Hematopoietic multipotent progenitor cell treated with erythropoietin and hydrocortisone succinate and interleukin-3 and kit ligand, for 8 days (in vitro differentiated cells): ENCODE measurements at regions not wholly inside any gene's neighbourhood (a gene's known extent, or its start where the extent isn't known, plus 50 kb on each side); places are given as distances from the start of the nearest gene placed in this dataset.

Experiments
- DNase-seq: peaks from one replicate; pipeline ENCODE4 v3.0.0-alpha.2; 2015

DNA sequence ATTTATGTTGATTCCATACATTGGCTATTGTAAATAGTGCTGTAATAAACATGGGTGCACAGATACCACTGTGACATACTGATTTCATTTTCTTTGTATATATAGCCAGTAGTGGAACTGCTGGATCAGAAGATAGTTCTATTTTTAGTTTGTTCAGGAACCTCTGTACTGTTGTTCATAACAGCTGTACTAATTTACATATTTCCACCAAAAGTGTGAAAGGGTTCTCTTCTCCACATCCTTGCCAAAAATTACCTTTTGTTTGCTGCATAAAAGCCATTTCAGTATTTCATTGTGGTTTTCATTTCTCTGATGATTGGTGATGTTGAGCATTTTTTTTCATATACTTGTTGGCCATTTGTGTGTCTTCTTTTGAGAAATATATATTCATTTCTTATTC is 1962.1 kb downstream of the PCDH9 start:
- no peak for DNase-seq

- DNase-seq: no peak
These were observed 1964.1 kb downstream of the PCDH9 start for GRCh38 chr13:65265988-65266387.

GRCh38 chr13:65264066-65264465 is 1966.1 kb downstream of the PCDH9 start:
- no peak for DNase-seq

DNA sequence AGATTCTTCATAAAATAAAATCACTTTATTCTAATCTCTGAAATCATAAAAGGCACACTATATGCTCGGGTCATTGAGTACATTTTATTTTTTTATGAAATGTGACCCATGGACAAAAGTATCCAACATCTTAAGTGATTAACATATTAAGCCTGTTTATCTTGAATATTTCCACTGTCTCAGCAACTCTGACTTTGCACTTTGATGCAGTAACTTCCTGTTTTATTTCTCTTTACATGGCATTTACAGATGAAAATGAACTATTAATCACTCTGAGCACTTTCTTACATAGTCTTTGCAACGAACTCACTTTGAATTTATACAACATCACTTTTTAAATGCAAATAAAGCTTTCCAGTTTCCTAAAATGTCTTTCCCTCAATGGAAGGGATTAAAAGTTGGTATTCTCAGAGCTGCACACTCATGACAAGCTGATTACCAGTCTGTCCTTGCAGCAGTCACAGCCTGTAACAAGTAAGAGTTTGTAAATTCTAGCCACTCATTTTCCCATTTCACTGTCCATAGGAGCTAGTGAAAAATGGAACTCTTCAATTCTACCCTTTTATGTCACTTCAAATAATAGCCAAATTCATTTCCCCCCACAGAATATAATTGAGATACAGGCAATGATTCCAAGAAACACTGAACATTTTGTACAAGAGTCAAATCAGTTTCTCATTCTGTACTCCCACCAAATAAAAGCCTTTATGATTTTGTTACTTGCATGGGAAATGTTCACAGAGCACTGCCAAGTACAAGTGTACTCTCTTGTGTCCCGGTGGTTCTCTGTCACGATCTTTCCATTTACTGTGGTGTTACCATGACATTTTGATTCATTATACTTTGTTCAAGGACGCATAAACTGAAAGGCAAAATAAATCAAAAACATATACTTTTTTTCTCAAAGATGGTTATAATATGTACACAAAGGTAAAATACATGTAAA is 1968.9 kb downstream of the PCDH9 start:
- DNase-seq: peak; percentile 16

DNA sequence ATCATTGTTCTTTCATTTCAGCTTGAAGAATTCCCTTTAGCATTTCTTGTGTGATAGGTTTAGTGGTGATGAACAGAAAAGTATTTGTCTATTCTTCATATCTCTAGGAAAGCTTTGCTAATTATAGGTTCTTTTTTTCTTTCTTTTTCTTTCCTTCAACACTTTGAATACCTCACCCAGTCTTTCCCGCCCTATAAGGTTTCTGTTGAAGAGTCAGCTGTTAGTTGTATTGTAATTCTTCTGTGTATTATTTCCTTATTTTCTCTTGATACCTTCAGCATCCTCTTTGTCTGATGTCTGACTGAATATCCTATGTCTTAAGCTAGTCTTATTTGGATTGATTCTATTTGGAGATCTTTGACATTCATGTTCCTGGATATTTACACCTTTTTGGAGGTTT is 1989.4 kb downstream of the PCDH9 start:
- no peak for DNase-seq

DNA sequence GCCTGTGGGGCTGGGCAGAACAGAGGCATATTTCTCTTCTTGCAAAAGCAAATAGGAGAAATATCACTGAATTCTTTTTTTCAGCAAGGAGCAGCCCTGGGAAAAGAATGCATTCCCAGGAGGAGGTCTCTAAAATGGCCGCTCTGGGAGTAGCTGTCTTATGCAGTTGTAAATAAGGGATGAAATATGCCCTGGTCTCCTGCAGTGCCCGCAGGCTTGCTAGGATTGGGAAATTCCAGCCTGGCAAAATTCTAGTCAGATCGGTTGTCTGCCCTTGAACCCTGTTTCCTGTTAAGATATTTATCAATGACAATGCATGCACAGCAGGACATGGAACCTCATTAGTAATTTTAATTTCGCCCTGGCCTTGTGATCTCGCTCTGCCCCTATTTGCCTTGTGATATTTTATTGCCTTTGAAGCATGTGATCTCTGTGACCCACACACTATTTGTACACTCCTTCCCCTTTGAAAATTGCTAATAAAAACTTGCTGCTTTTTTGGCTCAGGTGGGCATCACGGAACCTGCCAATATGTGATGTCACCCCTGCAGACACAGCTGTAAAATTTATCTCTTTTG is 1993.2 kb downstream of the PCDH9 start:
- no peak for DNase-seq

DNA sequence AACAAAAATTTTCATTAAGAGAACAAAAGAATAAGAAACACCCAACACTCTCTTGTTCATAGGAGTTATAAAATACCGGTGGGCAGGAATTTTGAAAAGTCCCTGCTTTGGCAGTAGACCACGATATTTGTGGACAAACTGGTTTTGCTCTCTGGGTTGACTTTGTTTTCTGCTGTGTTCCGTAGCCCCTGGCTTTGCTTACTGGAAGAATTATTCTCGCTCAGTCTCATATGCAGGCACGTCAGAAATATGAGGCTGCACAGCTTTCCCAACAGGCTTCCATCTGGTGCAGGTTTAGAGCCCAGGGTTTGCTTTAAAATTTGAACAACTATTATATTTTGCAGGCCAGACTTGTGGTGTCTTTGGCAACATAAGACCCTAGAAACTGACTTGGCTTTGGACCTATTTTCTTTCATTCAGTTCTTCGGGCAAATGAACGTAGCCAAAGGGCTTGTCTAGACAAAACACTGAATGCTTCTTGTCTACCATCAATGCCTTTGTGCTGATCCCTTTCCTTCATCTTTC is 2012.6 kb downstream of the PCDH9 start:
- DNase-seq: no peak

DNA sequence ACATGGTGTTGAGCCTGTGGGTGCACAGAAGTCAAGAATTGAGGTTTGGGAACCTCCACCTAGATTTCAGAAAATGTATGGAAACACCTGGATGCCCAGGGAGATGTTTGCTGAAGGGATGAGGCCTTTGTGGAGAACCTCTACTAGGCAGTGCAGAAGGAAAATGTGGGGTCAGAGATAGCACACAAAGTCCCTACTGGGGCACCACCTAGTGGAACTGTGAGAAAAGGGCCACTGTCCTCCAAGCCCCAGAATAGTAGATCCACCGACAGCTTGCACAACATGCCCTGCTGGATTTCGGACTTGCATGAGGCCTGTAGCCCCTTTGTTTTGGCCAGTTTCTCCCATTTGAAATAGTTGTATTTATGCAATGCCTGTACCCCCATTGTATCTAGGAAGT is 2027.3 kb downstream of the PCDH9 start:
- DNase-seq: peak; percentile 6

- no peak for DNase-seq
These were observed 2041.4 kb downstream of the PCDH9 start for GRCh38 chr13:65188721-65189120.

- DNase-seq: no peak
These were observed 2062.1 kb downstream of the PCDH9 start for GRCh38 chr13:65168026-65168425.

DNA sequence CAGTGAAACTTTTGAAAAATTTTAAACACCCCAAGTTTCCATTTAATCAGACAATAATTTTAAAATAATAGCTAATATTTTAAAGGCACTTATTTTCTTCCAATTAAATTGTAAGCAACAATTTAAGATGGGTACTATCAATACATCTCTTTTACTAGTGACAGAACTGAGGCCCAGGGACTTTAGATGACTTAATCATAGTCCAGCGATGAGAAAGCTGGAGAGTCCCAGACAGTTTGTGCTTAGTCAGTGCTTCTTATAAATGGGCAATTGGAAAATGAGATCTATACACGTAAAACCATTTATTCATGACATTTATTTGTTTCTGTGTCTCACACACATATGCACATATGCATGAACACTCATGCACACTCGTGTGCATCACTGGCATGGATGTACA is 2063.5 kb downstream of the PCDH9 start:
- DNase-seq: no peak

GRCh38 chr13:65159803-65160202 is 2070.3 kb downstream of the PCDH9 start:
- no peak for DNase-seq

DNA sequence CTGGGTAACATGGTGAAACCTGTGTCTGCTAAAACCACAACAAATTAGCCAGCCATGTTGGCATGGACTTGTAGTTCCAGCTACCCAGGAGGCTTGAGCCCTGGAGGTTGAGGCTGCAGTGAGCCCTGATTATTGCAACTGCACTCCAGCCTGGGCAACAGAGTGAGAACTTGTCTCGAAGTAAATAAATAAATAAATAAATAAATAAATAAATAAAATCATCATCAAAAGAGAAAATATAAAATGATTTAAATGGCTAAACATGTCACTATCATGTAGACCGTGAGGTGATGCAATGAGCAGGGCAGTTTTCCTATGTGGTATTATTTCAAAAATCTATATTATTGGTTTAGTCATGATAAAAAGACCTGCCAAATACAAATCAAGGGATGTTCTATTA is 2074.3 kb downstream of the PCDH9 start:
- DNase-seq: no peak

- no peak for DNase-seq
These were observed 2075.3 kb downstream of the PCDH9 start for GRCh38 chr13:65154661-65155447.

- DNase-seq: no peak
These were observed 2080.4 kb downstream of the PCDH9 start for GRCh38 chr13:65149687-65150086.

- no peak for DNase-seq
These were observed 2086.2 kb downstream of the PCDH9 start for GRCh38 chr13:65143920-65144319.

DNA sequence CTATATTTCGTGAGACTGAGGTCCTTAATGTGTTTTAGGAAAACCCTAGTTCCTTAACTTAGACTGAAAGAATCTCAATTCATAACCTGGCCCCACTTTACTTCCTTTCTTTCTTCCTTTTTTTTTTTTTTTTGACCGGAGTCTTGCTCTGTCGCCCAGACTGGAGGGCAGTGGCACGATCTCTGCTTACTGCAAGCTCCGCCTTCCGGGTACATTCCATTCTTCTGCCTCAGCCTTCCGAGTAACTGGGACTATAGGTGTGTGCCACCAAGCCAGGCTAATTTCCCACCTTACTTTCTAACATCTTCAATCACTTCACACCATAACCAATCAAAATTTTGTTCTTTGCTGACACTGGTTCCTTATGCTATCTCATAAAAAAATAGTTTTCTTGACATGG is 2097.0 kb downstream of the PCDH9 start:
- no peak for DNase-seq

- DNase-seq: no peak
These were observed 2104.9 kb downstream of the PCDH9 start for GRCh38 chr13:65125236-65125635.

GRCh38 chr13:65112531-65112941 is 2117.6 kb downstream of the PCDH9 start:
- DNase-seq: no peak

DNA sequence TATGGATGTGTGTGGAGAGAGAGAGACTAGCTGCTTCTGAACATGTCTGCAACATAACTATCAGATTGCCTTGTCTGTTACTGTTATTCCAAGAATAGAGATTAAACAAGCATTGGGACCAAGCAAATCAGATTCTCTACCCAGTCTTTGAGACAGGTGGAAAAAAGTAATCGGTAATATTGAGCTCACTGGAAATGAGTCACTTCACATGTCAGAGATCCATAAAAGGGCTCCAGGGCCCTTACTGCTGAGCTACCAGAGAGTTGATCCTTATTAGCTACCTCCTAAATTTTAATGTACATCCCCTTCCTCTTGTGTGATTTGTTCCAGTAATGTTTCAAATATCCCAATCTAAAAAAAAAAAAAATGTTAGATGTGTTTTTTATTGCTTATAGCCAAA is 2118.0 kb downstream of the PCDH9 start:
- DNase-seq: no peak

GRCh38 chr13:65111223-65111622 is 2118.9 kb downstream of the PCDH9 start:
- DNase-seq: no peak

DNA sequence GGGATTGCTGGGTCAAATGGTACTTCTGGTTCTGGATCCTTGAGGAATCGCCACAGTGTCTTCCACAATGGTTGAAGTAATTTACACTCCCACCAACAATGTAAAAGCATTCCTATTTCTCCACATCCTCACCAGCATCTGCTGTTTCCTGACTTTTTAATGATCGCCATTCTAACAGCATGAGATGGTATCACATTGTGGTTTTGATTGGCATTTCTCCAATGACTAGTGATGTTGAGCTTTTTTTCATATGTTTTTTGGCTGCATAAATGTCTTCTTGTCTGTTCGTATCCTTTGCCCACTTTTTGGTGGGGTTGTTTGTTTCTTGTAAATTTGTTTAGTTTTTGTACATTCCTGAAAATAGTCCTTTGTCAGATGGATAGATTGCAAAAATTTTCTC is 2125.7 kb downstream of the PCDH9 start:
- DNase-seq: peak; percentile 1

DNA sequence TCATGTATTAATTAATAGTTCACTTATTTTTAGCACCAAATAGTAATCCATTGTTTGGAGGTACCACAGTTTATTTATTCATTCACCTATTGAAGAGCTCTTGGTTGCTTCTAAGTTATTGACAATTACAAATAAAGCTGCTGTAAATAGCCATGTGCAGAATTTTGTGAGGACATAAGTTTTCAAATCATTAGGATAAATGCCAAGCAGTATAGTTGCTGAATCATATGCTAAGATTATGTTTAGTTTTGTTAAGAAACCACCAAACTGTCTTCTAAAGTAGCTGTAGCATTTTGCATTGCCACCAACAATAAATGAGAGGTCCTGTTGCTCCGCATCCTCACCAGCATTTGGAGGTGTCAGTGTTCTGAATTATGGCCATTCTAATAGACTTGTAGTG is 2126.8 kb downstream of the PCDH9 start:
- DNase-seq: no peak
